Sigmoid colon (tissue), 6 donors: ENCODE measurements at regions not wholly inside any gene's neighbourhood (a gene's known extent, or its start where the extent isn't known, plus 50 kb on each side); places are given as distances from the start of the nearest gene placed in this dataset.
A peak's percentile ranks its signal among the peaks of the same experiment; 100 is the strongest.
"Not testable (repeated sequence)": the region's sequence is repeated elsewhere in the genome, so short reads cannot be mapped to it uniquely, and the experiment has no call there.

ENCODE experiments used
- DNase-seq: peaks from one replicate; pipeline ENCODE4 v3.0.0-alpha.2; 2019
- H3K27ac ChIP-seq, 4 donors: fragments of 200-600 bp; sonication (generic); one replicate each; pipeline ENCODE4 v1.5.1; 2016 to 2019; ENCODE audit warnings: mild to moderate bottlenecking in 1 of 4
- H3K27me3 ChIP-seq, 3 donors: fragments of 200-600 bp; sonication (generic); one replicate each; pipeline ENCODE4 v1.5.1; 2019; ENCODE audit warnings: mild to moderate bottlenecking in 1 of 3
- H3K36me3 ChIP-seq, 4 donors: fragments of 200-600 bp; sonication (generic); one replicate each; pipeline ENCODE4 v1.5.1; 2016 to 2019
- H3K4me1 ChIP-seq, 4 donors: fragments of 200-600 bp; sonication (generic); one replicate each; pipeline ENCODE4 v1.5.1; 2017 to 2019
- H3K4me3 ChIP-seq, 4 donors: fragments of 200-600 bp; sonication (generic); one replicate each; pipeline ENCODE4 v1.5.1; 2017 to 2019; ENCODE audit warnings: mild to moderate bottlenecking in 2 of 4, moderate library complexity in 1 of 4
- H3K9me3 ChIP-seq, 4 donors: fragments of 200-600 bp in 3 of 4; sonication (generic) in 3 of 4; one replicate each; pipeline versions ENCODE4 v1.5.1 to v1.6.1; 2013 to 2019
- CTCF ChIP-seq, 4 experiments: fragments of 450-650 bp in 3 of 4; fragments of 200-600 bp in 1 of 4; IDR thresholded peaks; one replicate each; pipeline ENCODE4 v1.5.1; 2016 to 2019; ENCODE audit warnings: antibody characterized with exemption in 4 of 4, mild to moderate bottlenecking in 3 of 4, moderate library complexity in 2 of 4
- EP300 ChIP-seq, 4 donors: sonication (generic); formaldehyde crosslinking; IDR thresholded peaks; one replicate each; pipeline ENCODE4 v1.6.1; 2017; ENCODE audit warnings: antibody characterized with exemption in 4 of 4
- POLR2A ChIP-seq, 2 donors: fragments of 450-650 bp; IDR thresholded peaks; one replicate each; pipeline ENCODE4 v1.6.1; 2016; ENCODE audit warnings: antibody characterized with exemption in 2 of 2, mild to moderate bottlenecking in 2 of 2, moderate library complexity in 2 of 2
- POLR2AphosphoS5 ChIP-seq, 4 donors: sonication (generic); formaldehyde crosslinking; IDR thresholded peaks; one replicate each; pipeline ENCODE4 v1.6.1; 2017; ENCODE audit warnings: antibody characterized with exemption in 4 of 4
- WGBS, 2 donors: extraction: QIAGEN DNeasy Blood & Tissue Kit; methylation state at CpG; one replicate each; pipeline ENCODE4 v1.1.7; 2013; 5-methylcytosine and 5-hydroxymethylcytosine counted together
- intact Hi-C: fragments of 100-400 bp; cut with DNase I; formaldehyde crosslinking; loops from one replicate; pipeline ENCODE4 v1.15.1; 2023
- donor health status: healthy with polysubstance abuse.
- donor health status: healthy.

DNA sequence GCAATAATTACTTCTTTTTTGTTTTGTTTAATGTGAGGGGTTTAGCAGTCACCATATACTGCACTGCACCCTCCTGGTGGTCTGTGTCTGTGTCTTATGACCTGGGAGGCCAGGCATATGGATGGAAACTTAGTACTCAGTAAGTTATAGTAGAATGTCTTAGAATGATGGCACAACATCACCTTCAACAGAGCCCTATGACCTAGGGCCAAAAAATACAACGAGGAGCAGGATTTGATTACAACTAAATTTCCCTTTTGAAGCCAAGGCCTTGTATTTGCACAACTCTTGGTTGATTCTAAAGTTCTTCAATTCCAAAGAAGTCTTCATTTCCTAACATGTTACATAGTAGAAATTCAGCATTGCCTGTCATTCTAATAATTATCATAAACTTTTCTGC lies 422.1 kb upstream of the PIK3R1 start:
- DNase-seq, result no peak
- Histone ChIP-seq H3K4me3 (no peak overlapping the region), H3K27ac (peak overlapping the region; percentile 26 to 73 (median 36)), H3K9me3 (no peaks in the 10 kb centered on the region), H3K27me3 (no peaks in the 10 kb centered on the region), H3K4me1 (peaks cover 0 to 8% (median 0%) of the 10 kb centered on the region in 4 donors), H3K36me3 (no peaks in the 10 kb centered on the region)
- TF ChIP-seq POLR2A (IDR thresholded peaks at IDR 0.05), result no peak
- no peak for TF ChIP-seq CTCF (IDR thresholded peaks at IDR 0.05)
- TF ChIP-seq POLR2AphosphoS5 (IDR thresholded peaks at IDR 0.05), result no peak
- WGBS, 2 donors, result 64 to 77% methylated on average over 1 of the region's 1 CpG
- intact Hi-C loops, result loop anchor here (10.0 kb wide), 1 partner anchor 549 kb away; no protein-coding TSS in a partner anchor

DNA sequence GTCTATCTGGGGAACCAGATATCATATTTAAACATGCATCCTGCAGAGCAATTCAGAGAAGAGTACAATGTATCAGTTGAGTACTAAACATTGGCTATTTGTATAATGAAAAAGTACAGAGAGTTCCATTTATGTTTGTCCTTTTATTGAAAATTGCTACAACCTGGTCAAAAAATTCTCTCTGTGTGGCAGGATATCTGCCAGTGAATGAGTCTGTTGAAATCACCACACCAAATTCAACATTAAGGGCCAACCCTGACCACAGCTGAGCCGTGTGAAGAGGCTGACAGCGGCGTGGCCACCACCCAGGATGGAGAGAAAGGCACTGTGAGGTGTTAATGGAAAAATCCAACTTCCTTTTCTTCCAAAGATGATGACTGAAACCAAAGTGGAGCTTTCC lies 422.7 kb upstream of the PIK3R1 start:
- peak in 2 of 4 donors; percentile 24 to 43 for TF ChIP-seq POLR2AphosphoS5 (IDR thresholded peaks at IDR 0.05)
- no peak for TF ChIP-seq POLR2A (IDR thresholded peaks at IDR 0.05)
- 84 to 91% methylated on average over 3 of the region's 3 CpGs for WGBS, 2 donors

GRCh38 chr5:67790390-67790789 lies 425.2 kb upstream of the PIK3R1 start:
- Histone ChIP-seq H3K4me3 (no peak overlapping the region), H3K9me3 (no peaks in the 10 kb centered on the region), H3K36me3 (no peaks in the 10 kb centered on the region), H3K27me3 (no peaks in the 10 kb centered on the region), H3K27ac (no peak overlapping the region), H3K4me1 (peaks cover 0 to 6% (median 0%) of the 10 kb centered on the region in 4 donors)
- DNase-seq, result peak; percentile 52
- WGBS, 2 donors, result 81 to 94% methylated on average over 4 of the region's 4 CpGs
- no peak for TF ChIP-seq EP300 (IDR thresholded peaks at IDR 0.05)
- no peak for TF ChIP-seq POLR2AphosphoS5 (IDR thresholded peaks at IDR 0.05)
- no peak for TF ChIP-seq POLR2A (IDR thresholded peaks at IDR 0.05)
- no peak for TF ChIP-seq CTCF (IDR thresholded peaks at IDR 0.05)
- intact Hi-C loops, result loop anchor here (10.0 kb wide), 1 partner anchor 546 kb away; no protein-coding TSS in a partner anchor

More for the DNA sequence above, 422.7 kb upstream of the PIK3R1 start:
- no peaks in the 10 kb centered on the region for H3K36me3 ChIP-seq
- H3K27ac ChIP-seq, result peak overlapping the region in 3 of 4 donors; percentile 6 to 73 (median 44)
- no peak overlapping the region for H3K4me3 ChIP-seq
- peaks cover 0 to 8% (median 0%) of the 10 kb centered on the region in 4 donors for H3K4me1 ChIP-seq
- no peaks in the 10 kb centered on the region for H3K9me3 ChIP-seq
- H3K27me3 ChIP-seq, result no peaks in the 10 kb centered on the region
- intact Hi-C loops, result loop anchor here (10.0 kb wide), 1 partner anchor 548 kb away; no protein-coding TSS in a partner anchor
- DNase-seq, result peak; percentile 90

GRCh38 chr5:67779893-67780623 lies 435.5 kb upstream of the PIK3R1 start:
- intact Hi-C loops, result loop anchor here (10.0 kb wide), 1 partner anchor 55 kb away; no protein-coding TSS in a partner anchor
- 34 to 86% methylated on average over 19 of the region's 19 CpGs for WGBS, 2 donors

GRCh38 chr5:67774786-67775185 lies 440.8 kb upstream of the PIK3R1 start:
- no peak for DNase-seq
- peaks cover 0 to 14% (median 9%) of the 10 kb centered on the region in 4 donors for H3K4me1 ChIP-seq
- no peaks in the 10 kb centered on the region for H3K36me3 ChIP-seq
- TF ChIP-seq POLR2AphosphoS5 (IDR thresholded peaks at IDR 0.05), result no peak
- H3K4me3 ChIP-seq, result no peak overlapping the region
- WGBS, 2 donors, result 94 to 98% methylated on average over 2 of the region's 2 CpGs
- H3K27me3 ChIP-seq, result no peaks in the 10 kb centered on the region
- intact Hi-C loops, result loop anchor here (10.0 kb wide), 1 partner anchor 50 kb away; no protein-coding TSS in a partner anchor
- H3K9me3 ChIP-seq, result no peaks in the 10 kb centered on the region
- no peak overlapping the region for H3K27ac ChIP-seq

More at GRCh38 chr5:67779893-67780623, 435.5 kb upstream of the PIK3R1 start:
- not testable (repeated sequence) for H3K36me3 ChIP-seq, DNase-seq, H3K9me3 ChIP-seq, H3K4me3 ChIP-seq, H3K27ac ChIP-seq, H3K4me1 ChIP-seq, H3K27me3 ChIP-seq

DNA sequence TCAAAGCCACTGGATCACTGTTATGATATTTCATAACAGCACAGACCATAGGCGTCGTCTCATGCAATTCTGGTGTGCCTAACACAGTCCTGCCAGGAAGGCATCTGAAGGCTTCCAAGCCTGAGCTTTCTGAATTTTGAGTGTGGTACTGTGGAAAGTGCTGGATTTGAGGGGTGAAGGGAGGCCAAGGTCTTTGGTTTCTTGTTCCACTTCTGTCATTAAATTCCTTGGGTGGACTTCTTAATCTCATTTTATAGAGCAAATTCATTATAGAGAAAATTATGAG lies 441.3 kb upstream of the PIK3R1 start:
- Histone ChIP-seq H3K4me1 (peaks cover 0 to 14% (median 9%) of the 10 kb centered on the region in 4 donors), H3K9me3 (no peaks in the 10 kb centered on the region), H3K27ac (peak overlapping the region in 2 of 4 donors; percentile 9 to 23), H3K27me3 (no peaks in the 10 kb centered on the region), H3K4me3 (no peak overlapping the region), H3K36me3 (no peaks in the 10 kb centered on the region)
- 17 to 62% methylated on average over 2 of the region's 2 CpGs for WGBS, 2 donors
- TF ChIP-seq CTCF (IDR thresholded peaks at IDR 0.05) (no peak), EP300 (IDR thresholded peaks at IDR 0.05) (no peak), POLR2AphosphoS5 (IDR thresholded peaks at IDR 0.05) (no peak), POLR2A (IDR thresholded peaks at IDR 0.05) (no peak)
- intact Hi-C loops, result loop anchor here (10.0 kb wide), 1 partner anchor 49 kb away; no protein-coding TSS in a partner anchor
- DNase-seq, result no peak
